ENCODE measurements at regions not wholly inside any gene's neighbourhood (a gene's known extent, or its start where the extent isn't known, plus 50 kb on each side); places are given as distances from the start of the nearest gene placed in this dataset.

- Histone ChIP-seq H3K23me2 (ENCODE audit: low read depth, low read length) (no peaks in the 10 kb centered on the region), H2BK15ac (ENCODE audit: low read length) (no peak overlapping the region), H3K79me1 (ENCODE audit: low read depth, low read length) (no peaks in the 10 kb centered on the region), H2BK120ac (replicated peaks; ENCODE audit: low read depth, low read length) (no peak overlapping the region), H3K4ac (replicated peaks; ENCODE audit: insufficient read length, low read depth, low read length) (no peak overlapping the region), H2AFZ (ENCODE audit: low read length) (no peak overlapping the region), H3K18ac (ENCODE audit: extremely low read depth, low read length) (no peak overlapping the region), H2BK12ac (ENCODE audit: low read depth, low read length) (no peak overlapping the region), H3K9me3 (ENCODE audit: insufficient read depth in 2 of 2, low read depth in 1 of 2, low read length in 1 of 2) (no peaks in the 10 kb centered on the region), H3K36me3 (ENCODE audit: control insufficient read depth in 2 of 4, insufficient read depth in 4 of 4, low read length in 3 of 4) (no peaks in the 10 kb centered on the region), H4K20me1 (replicated peaks in 1 of 2; ENCODE audit: control insufficient read depth in 1 of 2, insufficient read depth in 2 of 2, low read length in 2 of 2) (no peaks in the 10 kb centered on the region), H2BK20ac (ENCODE audit: low read length) (no peak overlapping the region), H2BK5ac (ENCODE audit: low read depth, low read length) (no peak overlapping the region), H3K27me3 (replicated peaks in 1 of 4; ENCODE audit: control insufficient read depth in 3 of 4, extremely low read depth in 1 of 4, insufficient read depth in 3 of 4, low read length in 3 of 4) (no peaks in the 10 kb centered on the region), H3K79me2 (ENCODE audit: control insufficient read depth in 1 of 2, insufficient read depth in 2 of 2, low read length in 2 of 2) (no peaks in the 10 kb centered on the region), H3K27ac (ENCODE audit: low read depth, low read length) (no peak overlapping the region), H4K8ac (ENCODE audit: extremely low read depth, insufficient read depth, low read length) (no peak overlapping the region), H3K56ac (replicated peaks; ENCODE audit: insufficient read length, low read depth, low read length) (no peak overlapping the region), H3K4me1 (replicated peaks in 1 of 4; ENCODE audit: control insufficient read depth in 3 of 4, insufficient read depth in 4 of 4, low read length in 3 of 4) (no peaks in the 10 kb centered on the region), H3K23ac (ENCODE audit: insufficient read length) (no peak overlapping the region), H3K4me3 (ENCODE audit: extremely low read depth in 1 of 4, insufficient read depth in 2 of 4, low read depth in 3 of 4, low read length in 4 of 4) (no peak overlapping the region), H4K5ac (ENCODE audit: insufficient read length, low read depth, low read length) (no peak overlapping the region), H4K91ac (replicated peaks; ENCODE audit: insufficient read length, low read length) (no peak overlapping the region), H2AK5ac (ENCODE audit: low read depth, low read length) (no peak overlapping the region), H3K4me2 (ENCODE audit: insufficient read depth in 1 of 2, low read depth in 2 of 2, low read length in 2 of 2) (no peak overlapping the region), H3K9ac (replicated peaks in 1 of 4; ENCODE audit: extremely low read depth in 1 of 4, low read depth in 3 of 4, low read length in 3 of 4) (no peak overlapping the region), H3K14ac (ENCODE audit: insufficient read length) (no peak overlapping the region)
- DNase-seq (ENCODE audit: low read depth in 1 of 2, low spot score in 2 of 2): no peak
- FAIRE-seq: no peak
- CTCF ChIA-PET (ENCODE audit: partially characterized antibody): no interaction called here
- 88% methylated on average over 5 of the region's 5 CpGs; no CpG with 5 or more reads in 1 of the 2 experiments for WGBS, 2 experiments (ENCODE audit: extremely low coverage in 1 of 2, insufficient coverage in 1 of 2, insufficient read length in 1 of 2, insufficient replicate concordance in 2 of 2, low coverage in 1 of 2, low lambda C conversion rate in 2 of 2, missing lambda C conversion rate in 1 of 2)
- POLR2A ChIA-PET (ENCODE audit: partially characterized antibody): no interaction called here
- TF ChIP-seq TAF1 (IDR thresholded peaks at IDR 0.05; ENCODE audit: low read depth, low read length): no peak
- TF ChIP-seq SP2 (IDR thresholded peaks at IDR 0.05; ENCODE audit: low read length): no peak
- TF ChIP-seq RBBP5 (IDR thresholded peaks at IDR 0.05; ENCODE audit: borderline replicate concordance, low read depth, low read length): no peak
- no peak for TF ChIP-seq SRF (IDR thresholded peaks at IDR 0.05; ENCODE audit: low read depth, low read length)
- no peak for TF ChIP-seq NANOG (IDR thresholded peaks at IDR 0.05; ENCODE audit: insufficient read depth, low read depth, low read length, poor library complexity, severe bottlenecking)
- TF ChIP-seq CHD2 (IDR thresholded peaks at IDR 0.05; ENCODE audit: low read length): no peak
- TF ChIP-seq MAFK (IDR thresholded peaks at IDR 0.05; ENCODE audit: low read depth, low read length): no peak
- TF ChIP-seq SAP30 (IDR thresholded peaks at IDR 0.05; ENCODE audit: insufficient read depth, insufficient replicate concordance, low read length): no peak
These were observed 228.2 kb downstream of the TLE1 start for GRCh38 chr9:81461196-81461595.
